Panc1 (cell line): ENCODE measurements at regions not wholly inside any gene's neighbourhood (a gene's known extent, or its start where the extent isn't known, plus 50 kb on each side); places are given as distances from the start of the nearest gene placed in this dataset.

Source experiments
- ATAC-seq: fragments of 200-7000 bp; cut with Tn5 transposase; 2 replicates; pipeline ENCODE4 v1.9.1; 2020; ENCODE audit warnings: mild to moderate bottlenecking, moderate library complexity
- BruUV-seq: library from RNA; stranded (reverse); fragments of 400-500 nt; replicated peaks from 2 replicates; lab custom pipeline; 2021; lab: Mats Ljungman, UMichigan
- CTCF ChIA-PET: fragments of 300-600 bp; sonication (Branson Sonifier 250); formaldehyde crosslinking; loops from one replicate; lab custom pipeline; 2022; ENCODE audit warnings: antibody characterized with exemption; lab: Charles Lee
- POLR2A ChIA-PET: fragments of 300-600 bp; sonication (Branson Sonifier 250); formaldehyde crosslinking; loops from one replicate; lab custom pipeline; 2022; ENCODE audit warnings: antibody characterized with exemption; lab: Charles Lee
- DNase-seq: peaks from one replicate; pipeline ENCODE4 v3.0.0-alpha.2; 2010; ENCODE audit warnings: low read depth, low spot score
- H3K27ac ChIP-seq: 2 replicates; pipeline ENCODE4 v1.5.1; 2011; ENCODE audit warnings: mild to moderate bottlenecking, low read length, inconsistent platforms
- H3K27me3 ChIP-seq: fragments of 200-500 bp; sonication (Bioruptor generic); 2 replicates; pipeline ENCODE4 v1.6.0; 2014; ENCODE audit warnings: low read length, inconsistent platforms; ENCODE audit not compliant: control insufficient read depth, insufficient read depth
- H3K36me3 ChIP-seq: fragments of 200-500 bp; sonication (Bioruptor generic); 2 replicates; pipeline ENCODE4 v1.5.1; 2014; ENCODE audit warnings: inconsistent platforms, mild to moderate bottlenecking, low read length, moderate library complexity; ENCODE audit not compliant: control insufficient read depth, insufficient read depth
- H3K4me1 ChIP-seq: 2 replicates; pipeline ENCODE4 v1.5.1; 2011; ENCODE audit warnings: inconsistent platforms, mild to moderate bottlenecking, low read length, moderate library complexity; ENCODE audit not compliant: control insufficient read depth, insufficient read depth
- H3K4me3 ChIP-seq, 2 experiments: 2 replicates each; pipeline ENCODE4 v1.5.1; 2011 to 2012; ENCODE audit warnings: low read depth in 2 of 2, low read length in 2 of 2, mild to moderate bottlenecking in 2 of 2, inconsistent platforms in 1 of 2, moderate library complexity in 1 of 2
- H3K9me3 ChIP-seq: fragments of 200-500 bp; sonication (Bioruptor generic); 2 replicates; pipeline ENCODE4 v1.5.1; 2014; ENCODE audit warnings: low read depth, mild to moderate bottlenecking, inconsistent platforms, low read length, moderate library complexity; ENCODE audit not compliant: control insufficient read depth, insufficient read depth
- CTCF ChIP-seq: fragments of 450-650 bp; IDR thresholded peaks from 2 replicates; pipeline ENCODE4 v1.5.1; 2017; ENCODE audit warnings: mild to moderate bottlenecking
- POLR2AphosphoS5 ChIP-seq: IDR thresholded peaks from 2 replicates; pipeline ENCODE4 v1.6.1; 2012; ENCODE audit warnings: mild to moderate bottlenecking, low read depth, low read length, moderate library complexity
- REST ChIP-seq, 2 experiments: IDR thresholded peaks; 2 replicates each; pipeline ENCODE4 v1.6.1; 2011 to 2012; ENCODE audit warnings: low read depth in 2 of 2, control low read depth in 1 of 2, low read length in 1 of 2, mild to moderate bottlenecking in 1 of 2, moderate library complexity in 1 of 2; ENCODE audit not compliant: insufficient read depth in 1 of 2
- SIN3A ChIP-seq: IDR thresholded peaks from 2 replicates; pipeline ENCODE4 v1.6.1; 2012; ENCODE audit warnings: low read depth, mild to moderate bottlenecking, low read length, moderate library complexity, borderline replicate concordance; ENCODE audit not compliant: insufficient read depth
- TCF7L2 ChIP-seq: IDR thresholded peaks from 2 replicates; pipeline ENCODE4 v1.6.1; 2011; ENCODE audit warnings: mild to moderate bottlenecking, low read depth, low read length, inconsistent platforms
- in situ Hi-C: cut with HindIII; loops from 2 replicates; pipeline ENCODE4 v1.10.0; 2016; ENCODE audit warnings: low sequenced_read_pairs, low pct_unique_long_range_greater_than_20kb
- intact Hi-C: fragments of 100-400 bp; cut with micrococcal nuclease; formaldehyde crosslinking; loops from one replicate; pipeline ENCODE4 v1.10.0; 2022; ENCODE audit not compliant: unreplicated experiment

GRCh38 chr15:50820808-50821382 lies 55.4 kb upstream of the SPPL2A start:
- Histone ChIP-seq H3K9me3 (no peaks in the 10 kb centered on the region), H3K36me3 (no peaks in the 10 kb centered on the region), H3K27me3 (peaks cover 8% of the 10 kb centered on the region; the same call in 1 of the 2 replicates), H3K4me1 (no peaks in the 10 kb centered on the region), H3K4me3 (no peak overlapping the region), H3K27ac (no peak overlapping the region)
- TF ChIP-seq POLR2AphosphoS5 = no peak
- TF ChIP-seq SIN3A = no peak
- no peak for TF ChIP-seq CTCF
- TF ChIP-seq TCF7L2 = no peak
- DNase-seq (no peak), ATAC-seq (no peak)
- no TSS peak for BruUV-seq
- intact Hi-C loops = no loop called here
- in situ Hi-C loops = no loop called here
- POLR2A ChIA-PET = interaction anchor here (0.7 kb wide), 1 partner anchor 469 kb away, joined by 3 read pairs; no protein-coding TSS in a partner anchor
- CTCF ChIA-PET = no interaction called here

- no peaks in the 10 kb centered on the region for H3K36me3 ChIP-seq
- POLR2A ChIA-PET = no interaction called here
- ATAC-seq (no peak), DNase-seq (no peak)
- TF ChIP-seq TCF7L2 = no peak
- TF ChIP-seq REST (IDR thresholded peaks at IDR 0.05; ENCODE audit: insufficient read depth in 1 of 2, low read depth in 2 of 2, low read length in 1 of 2) = no peak
- TF ChIP-seq CTCF = no peak
- TF ChIP-seq POLR2AphosphoS5 = no peak
- TF ChIP-seq SIN3A = no peak
- no peaks in the 10 kb centered on the region for H3K9me3 ChIP-seq
- in situ Hi-C loops (no loop called here), intact Hi-C loops (no loop called here)
- H3K4me3 ChIP-seq = no peak overlapping the region
- BruUV-seq = no TSS peak
- H3K27ac ChIP-seq = no peak overlapping the region
- CTCF ChIA-PET = no interaction called here
- H3K27me3 ChIP-seq = peaks cover 8% of the 10 kb centered on the region; the same call in 1 of the 2 replicates
- no peaks in the 10 kb centered on the region for H3K4me1 ChIP-seq
Observed at GRCh38 chr15:50819344-50819743, 53.8 kb upstream of the SPPL2A start.
